Liver (tissue), 7 donors: ENCODE measurements at regions not wholly inside any gene's neighbourhood (a gene's known extent, or its start where the extent isn't known, plus 50 kb on each side); places are given as distances from the start of the nearest gene placed in this dataset.

Experiments used
- DNase-seq: peaks from one replicate; pipeline ENCODE4 v3.0.0-alpha.2; 2017; ENCODE audit warnings: low spot score
- H3K27ac ChIP-seq, 2 donors: one replicate each; pipeline ENCODE4 v1.7.0; 2013; ENCODE audit warnings: inconsistent platforms in 2 of 2, low read length in 2 of 2, control low read depth in 1 of 2, low read depth in 1 of 2, mild to moderate bottlenecking in 1 of 2
- H3K27me3 ChIP-seq, 4 donors: one replicate each; pipeline versions ENCODE4 v1.6.1 to v1.7.0; 2013; ENCODE audit warnings: low read length in 3 of 4, inconsistent platforms in 1 of 4, mild to moderate bottlenecking in 1 of 4, moderate library complexity in 1 of 4; ENCODE audit not compliant: control insufficient read depth in 4 of 4, insufficient read depth in 4 of 4
- H3K36me3 ChIP-seq, 4 donors: one replicate each; pipeline versions ENCODE4 v1.6.1 to v1.7.0; 2013; ENCODE audit warnings: low read length in 3 of 4, mild to moderate bottlenecking in 3 of 4, low read depth in 1 of 4, moderate library complexity in 1 of 4; ENCODE audit not compliant: control insufficient read depth in 4 of 4, insufficient read depth in 3 of 4
- H3K4me1 ChIP-seq, 4 donors: one replicate each; pipeline versions ENCODE4 v1.6.1 to v1.7.0; 2013; ENCODE audit warnings: low read length in 3 of 4, mild to moderate bottlenecking in 3 of 4, moderate library complexity in 1 of 4; ENCODE audit not compliant: control insufficient read depth in 4 of 4, insufficient read depth in 4 of 4
- H3K4me3 ChIP-seq, 3 donors: one replicate each; pipeline versions ENCODE4 v1.6.1 to v1.7.0; 2013; ENCODE audit warnings: low read length in 3 of 3, control low read depth in 1 of 3, low read depth in 1 of 3, mild to moderate bottlenecking in 1 of 3
- H3K9ac ChIP-seq, 2 donors: one replicate each; pipeline ENCODE4 v1.7.0; 2013; ENCODE audit warnings: low read length in 2 of 2, mild to moderate bottlenecking in 2 of 2, moderate library complexity in 2 of 2, control low read depth in 1 of 2, low read depth in 1 of 2
- H3K9me3 ChIP-seq, 4 donors: one replicate each; pipeline versions ENCODE4 v1.6.1 to v1.7.0; 2013; ENCODE audit warnings: low read length in 3 of 4; ENCODE audit not compliant: control insufficient read depth in 4 of 4
- FOXA1 ChIP-seq: IDR thresholded peaks from 2 replicates; pipeline ENCODE4 v1.6.1; 2016; ENCODE audit warnings: antibody characterized with exemption
- FOXA2 ChIP-seq: IDR thresholded peaks from 2 replicates; pipeline ENCODE4 v1.6.1; 2016; ENCODE audit warnings: antibody characterized with exemption
- GABPA ChIP-seq, 2 donors: IDR thresholded peaks in 1 of 2; conservative IDR thresholded peaks in 1 of 2; 2 replicates each; pipeline ENCODE4 v1.6.1; 2016; ENCODE audit warnings: antibody characterized with exemption in 2 of 2, mild to moderate bottlenecking in 1 of 2, moderate library complexity in 1 of 2
- HNF4A ChIP-seq, 2 donors: conservative IDR thresholded peaks; 2 replicates each; pipeline ENCODE4 v1.6.1; 2016; ENCODE audit warnings: antibody characterized with exemption in 2 of 2, mild to moderate bottlenecking in 2 of 2
- JUND ChIP-seq, 2 donors: IDR thresholded peaks; 2 replicates each; pipeline ENCODE4 v1.6.1; 2016; ENCODE audit warnings: antibody characterized with exemption in 2 of 2
- NR2F2 ChIP-seq: IDR thresholded peaks from 2 replicates; pipeline ENCODE4 v1.6.1; 2016; ENCODE audit warnings: antibody characterized with exemption
- RXRA ChIP-seq, 2 donors: IDR thresholded peaks; 2 replicates each; pipeline ENCODE4 v1.6.1; 2017 to 2018; ENCODE audit warnings: antibody characterized with exemption in 2 of 2, mild to moderate bottlenecking in 1 of 2
- SP1 ChIP-seq: IDR thresholded peaks from 2 replicates; pipeline ENCODE4 v1.6.1; 2018; ENCODE audit warnings: antibody characterized with exemption, mild to moderate bottlenecking
- TAF1 ChIP-seq: conservative IDR thresholded peaks from 2 replicates; pipeline ENCODE4 v1.6.1; 2016; ENCODE audit warnings: antibody characterized with exemption, mild to moderate bottlenecking
- YY1 ChIP-seq: IDR thresholded peaks from 2 replicates; pipeline ENCODE4 v1.6.1; 2016; ENCODE audit warnings: antibody characterized with exemption, mild to moderate bottlenecking
- WGBS: extraction: QIAGEN DNeasy Blood & Tissue Kit; methylation state at CpG from one replicate; pipeline ENCODE4 v1.1.7; 2013; 5-methylcytosine and 5-hydroxymethylcytosine counted together
- TF ChIP-seq, protein P1 (sequence below): IDR thresholded peaks from 2 replicates; pipeline ENCODE4 v1.6.1; 2016; ENCODE audit warnings: antibody characterized with exemption
- TF ChIP-seq, protein P2 (sequence below): IDR thresholded peaks from 2 replicates; pipeline ENCODE4 v1.6.1; 2016; ENCODE audit warnings: antibody characterized with exemption, mild to moderate bottlenecking
- TF ChIP-seq, protein P3 (sequence below): IDR thresholded peaks from 2 replicates; pipeline ENCODE4 v1.6.1; 2016; ENCODE audit warnings: antibody characterized with exemption
- donor health status: healthy.
- donor health status: healthy.
- donor health status: healthy.
- donor health status: healthy.

DNA sequence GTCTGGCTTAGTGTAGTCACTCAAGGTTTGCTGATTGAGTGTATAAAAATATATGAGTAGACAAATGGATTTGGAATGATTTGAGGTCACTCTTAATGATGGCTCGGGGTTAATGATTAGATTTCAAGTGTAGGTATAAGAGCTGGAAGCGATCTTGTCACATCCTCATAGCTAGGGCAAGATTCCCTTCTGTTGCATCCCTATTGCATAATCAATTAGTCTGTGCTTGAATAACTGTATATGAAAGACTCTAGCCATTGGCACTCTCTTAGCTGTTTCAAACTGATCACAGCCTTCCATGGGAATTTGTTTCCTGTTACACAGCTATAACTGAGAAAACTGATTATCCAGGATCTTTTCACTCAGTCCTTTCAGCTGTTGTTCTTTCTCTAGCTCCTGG, 811.6 kb downstream of the TLE4 start:
- no peaks in the 10 kb centered on the region for H3K36me3 ChIP-seq
- no peak overlapping the region for H3K9ac ChIP-seq
- peaks cover 0 to 6% (median 0%) of the 10 kb centered on the region in 4 donors for H3K4me1 ChIP-seq
- no peak overlapping the region for H3K4me3 ChIP-seq
- WGBS, result 75% methylated on average over 2 of the region's 2 CpGs
- no peak for DNase-seq
- H3K27ac ChIP-seq, result no peak overlapping the region
- TF ChIP-seq, protein P1, sequence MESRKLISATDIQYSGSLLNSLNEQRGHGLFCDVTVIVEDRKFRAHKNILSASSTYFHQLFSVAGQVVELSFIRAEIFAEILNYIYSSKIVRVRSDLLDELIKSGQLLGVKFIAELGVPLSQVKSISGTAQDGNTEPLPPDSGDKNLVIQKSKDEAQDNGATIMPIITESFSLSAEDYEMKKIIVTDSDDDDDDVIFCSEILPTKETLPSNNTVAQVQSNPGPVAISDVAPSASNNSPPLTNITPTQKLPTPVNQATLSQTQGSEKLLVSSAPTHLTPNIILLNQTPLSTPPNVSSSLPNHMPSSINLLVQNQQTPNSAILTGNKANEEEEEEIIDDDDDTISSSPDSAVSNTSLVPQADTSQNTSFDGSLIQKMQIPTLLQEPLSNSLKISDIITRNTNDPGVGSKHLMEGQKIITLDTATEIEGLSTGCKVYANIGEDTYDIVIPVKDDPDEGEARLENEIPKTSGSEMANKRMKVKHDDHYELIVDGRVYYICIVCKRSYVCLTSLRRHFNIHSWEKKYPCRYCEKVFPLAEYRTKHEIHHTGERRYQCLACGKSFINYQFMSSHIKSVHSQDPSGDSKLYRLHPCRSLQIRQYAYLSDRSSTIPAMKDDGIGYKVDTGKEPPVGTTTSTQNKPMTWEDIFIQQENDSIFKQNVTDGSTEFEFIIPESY, result no peak
- TF ChIP-seq FOXA1 (no peak), JUND (IDR thresholded peaks at IDR 0.05) (no peak), TAF1 (no peak), SP1 (no peak), HNF4A (conservative IDR thresholded peaks at IDR 0.05) (no peak), RXRA (IDR thresholded peaks at IDR 0.05) (no peak)
- H3K27me3 ChIP-seq, result no peaks in the 10 kb centered on the region
- no peaks in the 10 kb centered on the region for H3K9me3 ChIP-seq

DNA sequence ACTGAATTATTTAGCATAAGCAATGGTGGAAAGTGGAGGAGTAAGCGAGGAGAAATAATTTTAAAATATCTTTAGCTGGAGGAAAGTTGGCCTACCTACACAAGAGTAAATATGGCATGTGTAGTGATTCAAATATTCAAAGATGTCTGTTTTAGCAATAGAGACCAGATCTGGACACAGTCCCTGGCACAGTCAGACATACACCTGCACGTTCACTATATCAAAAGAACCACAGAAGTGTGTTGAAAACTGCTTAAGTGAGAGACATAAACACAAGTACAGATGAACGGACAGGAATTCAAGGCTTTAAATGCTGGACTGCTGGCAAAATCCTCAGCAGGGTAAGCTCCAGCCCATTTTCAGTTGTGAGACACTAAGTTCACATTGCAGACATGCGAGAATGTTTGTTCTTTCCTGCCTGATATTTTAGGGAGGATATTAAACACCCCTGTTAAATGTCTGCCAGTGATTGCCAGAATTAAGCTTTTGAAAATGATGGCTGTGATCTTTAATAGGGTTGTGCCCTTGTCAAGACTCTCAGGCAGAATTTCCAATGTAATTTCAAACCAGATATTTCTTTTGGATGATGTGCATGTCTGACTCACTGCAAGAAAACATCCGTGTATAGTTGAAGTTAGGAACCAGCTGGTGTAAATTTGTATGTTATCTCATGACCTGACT, 810.6 kb downstream of the TLE4 start:
- no peak for TF ChIP-seq HNF4A (conservative IDR thresholded peaks at IDR 0.05)
- TF ChIP-seq NR2F2, result peak; percentile 48
- no peak overlapping the region for H3K9ac ChIP-seq
- no peaks in the 10 kb centered on the region for H3K4me1 ChIP-seq
- WGBS, result 76% methylated on average over 5 of the region's 5 CpGs
- DNase-seq, result no peak
- no peak overlapping the region for H3K4me3 ChIP-seq
- no peaks in the 10 kb centered on the region for H3K27me3 ChIP-seq
- H3K9me3 ChIP-seq, result no peaks in the 10 kb centered on the region
- no peaks in the 10 kb centered on the region for H3K36me3 ChIP-seq
- no peak overlapping the region for H3K27ac ChIP-seq

DNA sequence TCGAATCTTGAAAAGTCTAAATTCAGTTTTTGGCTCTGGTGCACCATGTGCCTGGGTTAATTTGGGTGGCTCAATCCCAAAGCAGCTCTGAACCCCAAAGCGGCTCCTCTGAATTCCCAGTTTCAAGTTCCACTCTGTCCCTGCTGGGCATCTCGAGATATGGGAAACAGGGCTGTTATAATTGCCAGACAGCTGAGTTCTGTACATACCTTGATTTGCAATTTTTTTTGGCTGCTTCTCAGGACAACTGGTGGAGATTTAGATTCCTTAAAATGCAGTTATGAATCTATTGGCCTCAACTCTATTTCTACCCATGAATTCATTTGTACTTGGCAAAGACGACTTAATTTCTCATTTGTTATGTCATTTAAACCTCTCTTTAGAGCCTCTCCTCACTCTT, 808.5 kb downstream of the TLE4 start:
- TF ChIP-seq JUND (IDR thresholded peaks at IDR 0.05) (no peak), NR2F2 (no peak), YY1 (no peak), TAF1 (no peak), FOXA2 (no peak), GABPA (IDR thresholded peaks at IDR 0.05 in 1 of 2, conservative IDR thresholded peaks at IDR 0.05 in 1 of 2) (no peak)
- TF ChIP-seq, protein P2, sequence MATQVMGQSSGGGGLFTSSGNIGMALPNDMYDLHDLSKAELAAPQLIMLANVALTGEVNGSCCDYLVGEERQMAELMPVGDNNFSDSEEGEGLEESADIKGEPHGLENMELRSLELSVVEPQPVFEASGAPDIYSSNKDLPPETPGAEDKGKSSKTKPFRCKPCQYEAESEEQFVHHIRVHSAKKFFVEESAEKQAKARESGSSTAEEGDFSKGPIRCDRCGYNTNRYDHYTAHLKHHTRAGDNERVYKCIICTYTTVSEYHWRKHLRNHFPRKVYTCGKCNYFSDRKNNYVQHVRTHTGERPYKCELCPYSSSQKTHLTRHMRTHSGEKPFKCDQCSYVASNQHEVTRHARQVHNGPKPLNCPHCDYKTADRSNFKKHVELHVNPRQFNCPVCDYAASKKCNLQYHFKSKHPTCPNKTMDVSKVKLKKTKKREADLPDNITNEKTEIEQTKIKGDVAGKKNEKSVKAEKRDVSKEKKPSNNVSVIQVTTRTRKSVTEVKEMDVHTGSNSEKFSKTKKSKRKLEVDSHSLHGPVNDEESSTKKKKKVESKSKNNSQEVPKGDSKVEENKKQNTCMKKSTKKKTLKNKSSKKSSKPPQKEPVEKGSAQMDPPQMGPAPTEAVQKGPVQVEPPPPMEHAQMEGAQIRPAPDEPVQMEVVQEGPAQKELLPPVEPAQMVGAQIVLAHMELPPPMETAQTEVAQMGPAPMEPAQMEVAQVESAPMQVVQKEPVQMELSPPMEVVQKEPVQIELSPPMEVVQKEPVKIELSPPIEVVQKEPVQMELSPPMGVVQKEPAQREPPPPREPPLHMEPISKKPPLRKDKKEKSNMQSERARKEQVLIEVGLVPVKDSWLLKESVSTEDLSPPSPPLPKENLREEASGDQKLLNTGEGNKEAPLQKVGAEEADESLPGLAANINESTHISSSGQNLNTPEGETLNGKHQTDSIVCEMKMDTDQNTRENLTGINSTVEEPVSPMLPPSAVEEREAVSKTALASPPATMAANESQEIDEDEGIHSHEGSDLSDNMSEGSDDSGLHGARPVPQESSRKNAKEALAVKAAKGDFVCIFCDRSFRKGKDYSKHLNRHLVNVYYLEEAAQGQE, result no peak
- TF ChIP-seq, protein P3, sequence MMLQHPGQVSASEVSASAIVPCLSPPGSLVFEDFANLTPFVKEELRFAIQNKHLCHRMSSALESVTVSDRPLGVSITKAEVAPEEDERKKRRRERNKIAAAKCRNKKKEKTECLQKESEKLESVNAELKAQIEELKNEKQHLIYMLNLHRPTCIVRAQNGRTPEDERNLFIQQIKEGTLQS, result no peak
- H3K9ac ChIP-seq, result no peak overlapping the region
- WGBS, result 84% methylated on average over 4 of the region's 4 CpGs
- no peak overlapping the region for H3K27ac ChIP-seq
- H3K4me1 ChIP-seq, result no peaks in the 10 kb centered on the region
- no peaks in the 10 kb centered on the region for H3K9me3 ChIP-seq
- H3K27me3 ChIP-seq, result no peaks in the 10 kb centered on the region
- no peak for DNase-seq
- no peak overlapping the region for H3K4me3 ChIP-seq
- no peaks in the 10 kb centered on the region for H3K36me3 ChIP-seq
